ENCODE measurements at regions not wholly inside any gene's neighbourhood (a gene's known extent, or its start where the extent isn't known, plus 50 kb on each side); places are given as distances from the start of the nearest gene placed in this dataset.

DNA sequence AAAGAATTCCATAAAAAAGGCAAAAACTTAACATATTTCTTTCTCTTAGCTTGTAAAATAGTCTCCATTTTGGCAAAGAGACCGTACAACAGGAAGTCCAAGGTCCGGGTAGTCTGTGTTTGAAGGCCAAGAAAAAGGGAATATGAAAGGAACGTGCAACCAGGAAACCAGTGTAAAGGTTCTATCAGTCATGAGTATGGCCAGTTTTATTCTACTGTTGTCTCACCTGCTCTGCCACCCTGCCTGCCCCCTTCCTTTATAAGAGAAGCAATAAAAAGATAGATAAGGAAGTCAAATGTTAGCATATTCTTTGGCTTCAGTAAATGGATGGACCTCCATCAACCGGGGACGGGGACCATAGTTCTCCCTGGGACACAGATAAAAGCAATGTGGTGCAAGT, 370.6 kb upstream of the ROBO2 start:
- 70% methylated on average over 5 of the region's 5 CpGs for WGBS (ENCODE audit: insufficient coverage, insufficient replicate concordance, low lambda C conversion rate, missing lambda C conversion rate)
- no peak for TF ChIP-seq CBX5 (IDR thresholded peaks at IDR 0.05; ENCODE audit: low read depth)
- no peak for TF ChIP-seq MTA3 (IDR thresholded peaks at IDR 0.05; ENCODE audit: borderline replicate concordance, low read length)
- TF ChIP-seq HCFC1 (IDR thresholded peaks at IDR 0.05; ENCODE audit: low read length), result no peak
- TF ChIP-seq, protein P1, sequence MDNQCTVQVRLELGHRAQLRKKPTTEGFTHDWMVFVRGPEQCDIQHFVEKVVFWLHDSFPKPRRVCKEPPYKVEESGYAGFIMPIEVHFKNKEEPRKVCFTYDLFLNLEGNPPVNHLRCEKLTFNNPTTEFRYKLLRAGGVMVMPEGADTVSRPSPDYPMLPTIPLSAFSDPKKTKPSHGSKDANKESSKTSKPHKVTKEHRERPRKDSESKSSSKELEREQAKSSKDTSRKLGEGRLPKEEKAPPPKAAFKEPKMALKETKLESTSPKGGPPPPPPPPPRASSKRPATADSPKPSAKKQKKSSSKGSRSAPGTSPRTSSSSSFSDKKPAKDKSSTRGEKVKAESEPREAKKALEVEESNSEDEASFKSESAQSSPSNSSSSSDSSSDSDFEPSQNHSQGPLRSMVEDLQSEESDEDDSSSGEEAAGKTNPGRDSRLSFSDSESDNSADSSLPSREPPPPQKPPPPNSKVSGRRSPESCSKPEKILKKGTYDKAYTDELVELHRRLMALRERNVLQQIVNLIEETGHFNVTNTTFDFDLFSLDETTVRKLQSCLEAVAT (IDR thresholded peaks at IDR 0.05), result no peak
- TF ChIP-seq, protein P2, sequence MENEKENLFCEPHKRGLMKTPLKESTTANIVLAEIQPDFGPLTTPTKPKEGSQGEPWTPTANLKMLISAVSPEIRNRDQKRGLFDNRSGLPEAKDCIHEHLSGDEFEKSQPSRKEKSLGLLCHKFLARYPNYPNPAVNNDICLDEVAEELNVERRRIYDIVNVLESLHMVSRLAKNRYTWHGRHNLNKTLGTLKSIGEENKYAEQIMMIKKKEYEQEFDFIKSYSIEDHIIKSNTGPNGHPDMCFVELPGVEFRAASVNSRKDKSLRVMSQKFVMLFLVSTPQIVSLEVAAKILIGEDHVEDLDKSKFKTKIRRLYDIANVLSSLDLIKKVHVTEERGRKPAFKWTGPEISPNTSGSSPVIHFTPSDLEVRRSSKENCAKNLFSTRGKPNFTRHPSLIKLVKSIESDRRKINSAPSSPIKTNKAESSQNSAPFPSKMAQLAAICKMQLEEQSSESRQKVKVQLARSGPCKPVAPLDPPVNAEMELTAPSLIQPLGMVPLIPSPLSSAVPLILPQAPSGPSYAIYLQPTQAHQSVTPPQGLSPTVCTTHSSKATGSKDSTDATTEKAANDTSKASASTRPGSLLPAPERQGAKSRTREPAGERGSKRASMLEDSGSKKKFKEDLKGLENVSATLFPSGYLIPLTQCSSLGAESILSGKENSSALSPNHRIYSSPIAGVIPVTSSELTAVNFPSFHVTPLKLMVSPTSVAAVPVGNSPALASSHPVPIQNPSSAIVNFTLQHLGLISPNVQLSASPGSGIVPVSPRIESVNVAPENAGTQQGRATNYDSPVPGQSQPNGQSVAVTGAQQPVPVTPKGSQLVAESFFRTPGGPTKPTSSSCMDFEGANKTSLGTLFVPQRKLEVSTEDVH (IDR thresholded peaks at IDR 0.05; ENCODE audit: low read depth, partially characterized antibody), result no peak
- TF ChIP-seq, protein P3, sequence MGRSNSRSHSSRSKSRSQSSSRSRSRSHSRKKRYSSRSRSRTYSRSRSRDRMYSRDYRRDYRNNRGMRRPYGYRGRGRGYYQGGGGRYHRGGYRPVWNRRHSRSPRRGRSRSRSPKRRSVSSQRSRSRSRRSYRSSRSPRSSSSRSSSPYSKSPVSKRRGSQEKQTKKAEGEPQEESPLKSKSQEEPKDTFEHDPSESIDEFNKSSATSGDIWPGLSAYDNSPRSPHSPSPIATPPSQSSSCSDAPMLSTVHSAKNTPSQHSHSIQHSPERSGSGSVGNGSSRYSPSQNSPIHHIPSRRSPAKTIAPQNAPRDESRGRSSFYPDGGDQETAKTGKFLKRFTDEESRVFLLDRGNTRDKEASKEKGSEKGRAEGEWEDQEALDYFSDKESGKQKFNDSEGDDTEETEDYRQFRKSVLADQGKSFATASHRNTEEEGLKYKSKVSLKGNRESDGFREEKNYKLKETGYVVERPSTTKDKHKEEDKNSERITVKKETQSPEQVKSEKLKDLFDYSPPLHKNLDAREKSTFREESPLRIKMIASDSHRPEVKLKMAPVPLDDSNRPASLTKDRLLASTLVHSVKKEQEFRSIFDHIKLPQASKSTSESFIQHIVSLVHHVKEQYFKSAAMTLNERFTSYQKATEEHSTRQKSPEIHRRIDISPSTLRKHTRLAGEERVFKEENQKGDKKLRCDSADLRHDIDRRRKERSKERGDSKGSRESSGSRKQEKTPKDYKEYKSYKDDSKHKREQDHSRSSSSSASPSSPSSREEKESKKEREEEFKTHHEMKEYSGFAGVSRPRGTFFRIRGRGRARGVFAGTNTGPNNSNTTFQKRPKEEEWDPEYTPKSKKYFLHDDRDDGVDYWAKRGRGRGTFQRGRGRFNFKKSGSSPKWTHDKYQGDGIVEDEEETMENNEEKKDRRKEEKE (IDR thresholded peaks at IDR 0.05), result no peak
- TF ChIP-seq NFYB (IDR thresholded peaks at IDR 0.05; ENCODE audit: insufficient read depth, low read depth, low read length), result no peak
- TF ChIP-seq, protein P4, sequence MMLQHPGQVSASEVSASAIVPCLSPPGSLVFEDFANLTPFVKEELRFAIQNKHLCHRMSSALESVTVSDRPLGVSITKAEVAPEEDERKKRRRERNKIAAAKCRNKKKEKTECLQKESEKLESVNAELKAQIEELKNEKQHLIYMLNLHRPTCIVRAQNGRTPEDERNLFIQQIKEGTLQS (IDR thresholded peaks at IDR 0.05; ENCODE audit: borderline replicate concordance, extremely low read depth, low read depth, low read length), result no peak
- TF ChIP-seq, protein P5, sequence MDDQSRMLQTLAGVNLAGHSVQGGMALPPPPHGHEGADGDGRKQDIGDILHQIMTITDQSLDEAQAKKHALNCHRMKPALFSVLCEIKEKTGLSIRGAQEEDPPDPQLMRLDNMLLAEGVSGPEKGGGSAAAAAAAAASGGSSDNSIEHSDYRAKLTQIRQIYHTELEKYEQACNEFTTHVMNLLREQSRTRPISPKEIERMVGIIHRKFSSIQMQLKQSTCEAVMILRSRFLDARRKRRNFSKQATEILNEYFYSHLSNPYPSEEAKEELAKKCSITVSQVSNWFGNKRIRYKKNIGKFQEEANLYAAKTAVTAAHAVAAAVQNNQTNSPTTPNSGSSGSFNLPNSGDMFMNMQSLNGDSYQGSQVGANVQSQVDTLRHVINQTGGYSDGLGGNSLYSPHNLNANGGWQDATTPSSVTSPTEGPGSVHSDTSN (IDR thresholded peaks at IDR 0.05; ENCODE audit: insufficient replicate concordance, low read depth, low read length), result no peak
- no peak for TF ChIP-seq CBX3 (IDR thresholded peaks at IDR 0.05; ENCODE audit: borderline replicate concordance, low read depth)
- TF ChIP-seq NFIC (IDR thresholded peaks at IDR 0.05; ENCODE audit: low read depth, low read length), result no peak
- TF ChIP-seq NFXL1 (IDR thresholded peaks at IDR 0.05; ENCODE audit: borderline replicate concordance), result no peak

More for the DNA sequence above, 370.6 kb upstream of the ROBO2 start:
- Histone ChIP-seq H3K4me2 (ENCODE audit: control insufficient read depth, insufficient read depth) (no peak overlapping the region), H2AFZ (ENCODE audit: control insufficient read depth, low read depth, low read length) (no peak overlapping the region), H4K20me1 (ENCODE audit: control insufficient read depth, insufficient read depth) (no peaks in the 10 kb centered on the region), H3K4me3 (no peak overlapping the region), H3K36me3 (ENCODE audit: control insufficient read depth in 2 of 2, insufficient read depth in 2 of 2, low read length in 1 of 2) (no peaks in the 10 kb centered on the region), H3K9me3 (replicated peaks; ENCODE audit: control insufficient read depth, insufficient read depth, low read length) (no peaks in the 10 kb centered on the region), H3K27me3 (replicated peaks in 1 of 2; ENCODE audit: control insufficient read depth in 2 of 2, insufficient read depth in 2 of 2, low read length in 1 of 2) (no peaks in the 10 kb centered on the region), H3K79me2 (ENCODE audit: control insufficient read depth, insufficient read depth, low read length) (no peaks in the 10 kb centered on the region), H3K9ac (ENCODE audit: control insufficient read depth, insufficient read depth, low read length) (no peak overlapping the region), H3K4me1 (ENCODE audit: control insufficient read depth, insufficient read depth, low read length) (no peaks in the 10 kb centered on the region), H3K27ac (ENCODE audit: control insufficient read depth, insufficient read depth) (no peak overlapping the region)
- intact Hi-C loops (cut with micrococcal nuclease; ENCODE audit: unreplicated experiment) (no loop called here), in situ Hi-C loops (cut with MboI) (no loop called here)
- FAIRE-seq (no peak), DNase-seq (ENCODE audit: low read depth, low spot score) (no peak), ATAC-seq (no peak)
- ChIA-PET SMC1A (ENCODE audit: uncharacterized antibody, unreplicated experiment) (no interaction called here), CTCF (interaction anchor here (0.7 kb wide), 1 partner anchor 636 kb away, joined by 4 read pairs; no protein-coding TSS in a partner anchor), RAD21 (ENCODE audit: unreplicated experiment) (no interaction called here), POLR2A (no interaction called here)
- BruUV-seq (replicated peaks), result no TSS peak
